ENCODE measurements at regions not wholly inside any gene's neighbourhood (a gene's known extent, or its start where the extent isn't known, plus 50 kb on each side); places are given as distances from the start of the nearest gene placed in this dataset.
A peak's percentile ranks its signal among the peaks of the same experiment; 100 is the strongest.

DNA sequence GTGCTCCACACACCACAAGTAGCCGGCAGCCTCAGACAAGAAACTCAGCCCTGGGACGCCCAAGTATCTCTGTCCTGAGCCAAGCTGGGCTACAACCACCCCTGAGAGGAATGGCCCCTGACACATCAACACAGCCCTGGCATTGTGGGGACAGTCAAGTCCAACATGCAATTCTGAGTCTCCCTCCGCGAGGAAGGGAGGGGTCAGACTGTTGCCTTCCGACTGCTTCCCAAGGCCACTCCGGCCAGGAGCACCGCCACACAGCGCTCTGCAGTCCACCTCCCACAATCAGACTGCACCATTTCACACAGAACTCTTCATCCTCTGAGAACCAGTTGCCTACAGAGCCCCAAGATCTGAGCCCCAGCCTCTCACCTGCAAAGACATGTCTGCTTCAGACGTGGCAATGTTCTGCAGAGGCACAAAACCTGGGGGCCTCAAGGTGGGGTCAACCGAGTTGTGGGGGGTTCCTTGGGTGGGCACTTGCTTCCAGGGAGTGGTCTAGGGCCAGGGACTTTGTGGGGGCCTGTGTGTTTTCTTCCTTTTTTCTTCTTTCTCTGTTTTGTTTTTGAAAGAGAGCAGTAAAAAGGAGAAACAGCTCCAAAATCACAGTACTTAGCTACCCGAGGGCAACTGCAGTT, 76.7 kb upstream of the SALL3 start:
- DNase-seq (ENCODE audit: low spot score), result no peak
- H3K9ac ChIP-seq (ENCODE audit: low read depth, low read length, poor library complexity), result no peak overlapping the region
- H2BK5ac ChIP-seq (ENCODE audit: low read length), result peak overlapping the region; percentile 42
- no peak overlapping the region for H2BK120ac ChIP-seq (ENCODE audit: low read depth, low read length)
- H3K79me1 ChIP-seq (ENCODE audit: low read depth, low read length), result no peaks in the 10 kb centered on the region
- no peaks in the 10 kb centered on the region for H3K9me3 ChIP-seq (replicated peaks in 1 of 2; ENCODE audit: control insufficient read depth in 2 of 2, insufficient read depth in 1 of 2, low read depth in 1 of 2, low read length in 2 of 2)
- H3K36me3 ChIP-seq (replicated peaks in 1 of 2; ENCODE audit: control insufficient read depth in 2 of 2, insufficient read depth in 2 of 2, low read length in 2 of 2), result no peaks in the 10 kb centered on the region
- H3K18ac ChIP-seq (ENCODE audit: low read length), result no peak overlapping the region
- no peak overlapping the region for H3K23ac ChIP-seq (ENCODE audit: low read depth, low read length, poor library complexity)
- no peak overlapping the region for H2AFZ ChIP-seq (ENCODE audit: low read length)
- H2AK5ac ChIP-seq (ENCODE audit: low read depth, low read length), result no peak overlapping the region
- no peaks in the 10 kb centered on the region for H3K27me3 ChIP-seq (ENCODE audit: control insufficient read depth in 3 of 3, insufficient read depth in 3 of 3, low read depth in 1 of 3, low read length in 3 of 3)
- peak overlapping the region; percentile 47 for H3K14ac ChIP-seq (ENCODE audit: low read length)
- whole genome bisulfite sequencing, 2 donors (ENCODE audit: extremely low coverage in 2 of 2, insufficient read length in 2 of 2, insufficient replicate concordance in 1 of 2), result no CpG with 5 or more reads among the region's 11 CpGs
- H3K4me1 ChIP-seq (ENCODE audit: control insufficient read depth in 2 of 2, insufficient read depth in 1 of 2, low read depth in 1 of 2, low read length in 2 of 2), result no peaks in the 10 kb centered on the region
- H3K4me3 ChIP-seq (ENCODE audit: low read length in 2 of 2), result no peak overlapping the region
- H4K91ac ChIP-seq (ENCODE audit: low read depth, low read length, poor library complexity), result no peak overlapping the region
- no peak overlapping the region for H2BK15ac ChIP-seq (ENCODE audit: low read length)
- H3K4me2 ChIP-seq (ENCODE audit: insufficient read depth, low read length, poor library complexity, severe bottlenecking), result no peak overlapping the region
- no peak overlapping the region for H3K4ac ChIP-seq (ENCODE audit: low read length)
- H4K8ac ChIP-seq (ENCODE audit: low read depth, low read length), result no peak overlapping the region
- H3K27ac ChIP-seq (replicated peaks; ENCODE audit: low read length), result no peak overlapping the region
- no peak overlapping the region for H2BK12ac ChIP-seq (ENCODE audit: low read length)

DNA sequence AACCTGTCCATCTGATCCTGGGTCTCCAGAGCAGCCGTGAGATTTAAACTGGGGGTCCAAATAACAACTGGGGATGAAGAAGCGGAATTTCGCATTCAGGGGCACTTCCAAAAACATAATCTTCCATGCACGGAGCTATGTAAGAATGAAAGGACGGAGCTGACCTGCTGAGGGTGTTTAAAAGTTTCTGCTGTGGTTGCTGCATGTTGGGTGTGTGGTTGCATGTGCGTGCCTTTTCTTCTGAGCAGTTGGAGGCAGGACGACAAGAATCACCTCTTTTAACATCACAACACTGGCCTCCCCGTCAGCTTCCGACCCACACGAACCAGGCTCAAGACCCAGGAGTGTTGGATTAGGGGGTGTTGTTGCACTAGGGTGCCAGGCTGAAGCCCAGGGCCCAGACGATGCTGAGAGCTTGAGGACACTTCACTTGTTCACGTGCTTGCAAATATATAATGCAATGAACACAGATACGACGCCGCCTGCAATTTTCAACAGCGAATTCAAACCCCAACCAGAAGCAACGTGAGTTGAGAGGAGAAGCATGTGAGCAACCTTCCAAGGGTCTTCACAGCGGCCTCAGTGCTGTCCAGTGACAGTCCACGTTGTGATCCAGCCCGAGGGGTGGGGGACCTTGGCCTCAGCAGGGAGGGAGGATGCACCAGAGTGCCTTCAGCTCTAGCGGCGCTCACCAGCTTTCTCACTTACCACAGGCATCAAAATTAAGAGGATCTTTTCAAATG, 76.0 kb upstream of the SALL3 start:
- H3K18ac ChIP-seq (ENCODE audit: low read length), result peak overlapping the region; percentile 40
- no peak overlapping the region for H2AFZ ChIP-seq (ENCODE audit: low read length)
- H3K23ac ChIP-seq (ENCODE audit: low read depth, low read length, poor library complexity), result no peak overlapping the region
- no peak overlapping the region for H3K4me2 ChIP-seq (ENCODE audit: insufficient read depth, low read length, poor library complexity, severe bottlenecking)
- no peak overlapping the region for H3K4me3 ChIP-seq (ENCODE audit: low read length in 2 of 2)
- no peaks in the 10 kb centered on the region for H3K4me1 ChIP-seq (ENCODE audit: control insufficient read depth in 2 of 2, insufficient read depth in 1 of 2, low read depth in 1 of 2, low read length in 2 of 2)
- H3K9ac ChIP-seq (ENCODE audit: low read depth, low read length, poor library complexity), result no peak overlapping the region
- H3K79me1 ChIP-seq (ENCODE audit: low read depth, low read length), result no peaks in the 10 kb centered on the region
- no peak overlapping the region for H3K14ac ChIP-seq (ENCODE audit: low read length)
- WGBS, 2 donors (ENCODE audit: extremely low coverage in 2 of 2, insufficient read length in 2 of 2, insufficient replicate concordance in 1 of 2), result no CpG with 5 or more reads among the region's 22 CpGs
- H3K9me3 ChIP-seq (replicated peaks in 1 of 2; ENCODE audit: control insufficient read depth in 2 of 2, insufficient read depth in 1 of 2, low read depth in 1 of 2, low read length in 2 of 2), result no peaks in the 10 kb centered on the region
- no peak for DNase-seq (ENCODE audit: low spot score)
- no peak overlapping the region for H2BK5ac ChIP-seq (ENCODE audit: low read length)
- no peak overlapping the region for H4K8ac ChIP-seq (ENCODE audit: low read depth, low read length)
- no peak overlapping the region for H4K91ac ChIP-seq (ENCODE audit: low read depth, low read length, poor library complexity)
- H3K36me3 ChIP-seq (replicated peaks in 1 of 2; ENCODE audit: control insufficient read depth in 2 of 2, insufficient read depth in 2 of 2, low read length in 2 of 2), result no peaks in the 10 kb centered on the region
- no peak overlapping the region for H3K27ac ChIP-seq (replicated peaks; ENCODE audit: low read length)
- no peak overlapping the region for H2BK120ac ChIP-seq (ENCODE audit: low read depth, low read length)
- H2BK12ac ChIP-seq (ENCODE audit: low read length), result no peak overlapping the region
- no peak overlapping the region for H2BK15ac ChIP-seq (ENCODE audit: low read length)
- no peak overlapping the region for H3K4ac ChIP-seq (ENCODE audit: low read length)
- no peak overlapping the region for H2AK5ac ChIP-seq (ENCODE audit: low read depth, low read length)
- no peaks in the 10 kb centered on the region for H3K27me3 ChIP-seq (ENCODE audit: control insufficient read depth in 3 of 3, insufficient read depth in 3 of 3, low read depth in 1 of 3, low read length in 3 of 3)

DNA sequence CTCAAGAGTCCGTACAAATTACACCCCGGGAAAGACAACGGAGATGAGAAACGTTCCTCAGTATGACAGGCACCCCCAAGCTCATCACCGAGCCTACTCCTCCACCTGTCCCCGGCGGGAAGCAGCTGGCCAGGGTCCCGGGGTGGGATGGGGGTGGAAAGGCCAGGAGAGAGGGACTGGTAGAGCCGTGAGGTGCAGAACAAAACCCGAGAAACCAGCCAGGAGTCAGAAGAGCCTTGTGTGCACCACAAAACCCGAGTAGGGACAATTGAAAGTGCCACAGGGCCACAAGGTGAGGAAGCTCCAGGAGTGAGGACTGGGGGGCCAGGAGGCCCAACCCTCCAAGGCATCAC, 75.5 kb upstream of the SALL3 start:
- H2AK5ac ChIP-seq (ENCODE audit: low read depth, low read length), result no peak overlapping the region
- no peak overlapping the region for H3K4ac ChIP-seq (ENCODE audit: low read length)
- no peak overlapping the region for H2BK5ac ChIP-seq (ENCODE audit: low read length)
- no peak overlapping the region for H3K27ac ChIP-seq (replicated peaks; ENCODE audit: low read length)
- no peak overlapping the region for H4K91ac ChIP-seq (ENCODE audit: low read depth, low read length, poor library complexity)
- no peak for DNase-seq (ENCODE audit: low spot score)
- H2BK120ac ChIP-seq (ENCODE audit: low read depth, low read length), result no peak overlapping the region
- H3K14ac ChIP-seq (ENCODE audit: low read length), result no peak overlapping the region
- no CpG with 5 or more reads among the region's 11 CpGs for WGBS, 2 donors (ENCODE audit: extremely low coverage in 2 of 2, insufficient read length in 2 of 2, insufficient replicate concordance in 1 of 2)
- no peak overlapping the region for H3K9ac ChIP-seq (ENCODE audit: low read depth, low read length, poor library complexity)
- no peak overlapping the region for H3K4me3 ChIP-seq (ENCODE audit: low read length in 2 of 2)
- H3K79me1 ChIP-seq (ENCODE audit: low read depth, low read length), result no peaks in the 10 kb centered on the region
- H4K8ac ChIP-seq (ENCODE audit: low read depth, low read length), result no peak overlapping the region
- H2BK12ac ChIP-seq (ENCODE audit: low read length), result no peak overlapping the region
- H2AFZ ChIP-seq (ENCODE audit: low read length), result no peak overlapping the region
- no peak overlapping the region for H2BK15ac ChIP-seq (ENCODE audit: low read length)
- no peaks in the 10 kb centered on the region for H3K4me1 ChIP-seq (ENCODE audit: control insufficient read depth in 2 of 2, insufficient read depth in 1 of 2, low read depth in 1 of 2, low read length in 2 of 2)
- no peak overlapping the region for H3K4me2 ChIP-seq (ENCODE audit: insufficient read depth, low read length, poor library complexity, severe bottlenecking)
- no peaks in the 10 kb centered on the region for H3K36me3 ChIP-seq (replicated peaks in 1 of 2; ENCODE audit: control insufficient read depth in 2 of 2, insufficient read depth in 2 of 2, low read length in 2 of 2)
- no peaks in the 10 kb centered on the region for H3K9me3 ChIP-seq (replicated peaks in 1 of 2; ENCODE audit: control insufficient read depth in 2 of 2, insufficient read depth in 1 of 2, low read depth in 1 of 2, low read length in 2 of 2)
- H3K18ac ChIP-seq (ENCODE audit: low read length), result peak overlapping the region; percentile 27
- H3K27me3 ChIP-seq (ENCODE audit: control insufficient read depth in 3 of 3, insufficient read depth in 3 of 3, low read depth in 1 of 3, low read length in 3 of 3), result no peaks in the 10 kb centered on the region
- H3K23ac ChIP-seq (ENCODE audit: low read depth, low read length, poor library complexity), result no peak overlapping the region

DNA sequence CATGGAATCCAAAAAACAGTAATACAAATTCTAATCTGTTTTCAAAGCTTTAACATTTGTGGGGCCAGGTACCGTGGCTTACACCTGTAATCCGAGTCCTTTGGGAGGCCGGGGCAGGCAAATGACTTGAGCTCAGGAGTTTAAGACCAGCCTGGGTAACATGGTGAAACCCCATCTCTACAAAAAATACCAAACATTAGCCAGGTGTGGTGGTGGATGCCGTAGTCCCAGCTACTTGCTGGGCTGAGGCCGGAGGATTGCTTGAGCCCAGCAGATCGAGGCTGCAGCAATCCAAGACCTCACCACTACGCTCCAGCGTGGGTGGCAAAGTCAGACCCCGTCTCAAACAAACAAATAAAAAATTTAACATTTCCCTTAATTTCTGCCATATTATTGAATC, 74.3 kb upstream of the SALL3 start:
- no peak for DNase-seq (ENCODE audit: low spot score)
- H3K9ac ChIP-seq (ENCODE audit: low read depth, low read length, poor library complexity), result no peak overlapping the region
- no peak overlapping the region for H2BK5ac ChIP-seq (ENCODE audit: low read length)
- H3K79me1 ChIP-seq (ENCODE audit: low read depth, low read length), result no peaks in the 10 kb centered on the region
- H3K4me3 ChIP-seq (ENCODE audit: low read length in 2 of 2), result no peak overlapping the region
- no peak overlapping the region for H3K23ac ChIP-seq (ENCODE audit: low read depth, low read length, poor library complexity)
- no peak overlapping the region for H2AK5ac ChIP-seq (ENCODE audit: low read depth, low read length)
- H2BK120ac ChIP-seq (ENCODE audit: low read depth, low read length), result no peak overlapping the region
- H4K91ac ChIP-seq (ENCODE audit: low read depth, low read length, poor library complexity), result no peak overlapping the region
- H2BK15ac ChIP-seq (ENCODE audit: low read length), result no peak overlapping the region
- H2AFZ ChIP-seq (ENCODE audit: low read length), result no peak overlapping the region
- H3K14ac ChIP-seq (ENCODE audit: low read length), result no peak overlapping the region
- no peak overlapping the region for H4K8ac ChIP-seq (ENCODE audit: low read depth, low read length)
- H3K4me2 ChIP-seq (ENCODE audit: insufficient read depth, low read length, poor library complexity, severe bottlenecking), result no peak overlapping the region
- no peak overlapping the region for H2BK12ac ChIP-seq (ENCODE audit: low read length)
- no peak overlapping the region for H3K27ac ChIP-seq (replicated peaks; ENCODE audit: low read length)
- H3K27me3 ChIP-seq (ENCODE audit: control insufficient read depth in 3 of 3, insufficient read depth in 3 of 3, low read depth in 1 of 3, low read length in 3 of 3), result no peaks in the 10 kb centered on the region
- no peak overlapping the region for H3K4ac ChIP-seq (ENCODE audit: low read length)
- no peaks in the 10 kb centered on the region for H3K4me1 ChIP-seq (ENCODE audit: control insufficient read depth in 2 of 2, insufficient read depth in 1 of 2, low read depth in 1 of 2, low read length in 2 of 2)
- WGBS, 2 donors (ENCODE audit: extremely low coverage in 2 of 2, insufficient read length in 2 of 2, insufficient replicate concordance in 1 of 2), result no CpG with 5 or more reads among the region's 9 CpGs
- H3K36me3 ChIP-seq (replicated peaks in 1 of 2; ENCODE audit: control insufficient read depth in 2 of 2, insufficient read depth in 2 of 2, low read length in 2 of 2), result no peaks in the 10 kb centered on the region
- no peaks in the 10 kb centered on the region for H3K9me3 ChIP-seq (replicated peaks in 1 of 2; ENCODE audit: control insufficient read depth in 2 of 2, insufficient read depth in 1 of 2, low read depth in 1 of 2, low read length in 2 of 2)
- H3K18ac ChIP-seq (ENCODE audit: low read length), result no peak overlapping the region

Measured in neuronal stem cell (in vitro differentiated cells).